ENCODE measurements at regions not wholly inside any gene's neighbourhood (a gene's known extent, or its start where the extent isn't known, plus 50 kb on each side); places are given as distances from the start of the nearest gene placed in this dataset.

DNA sequence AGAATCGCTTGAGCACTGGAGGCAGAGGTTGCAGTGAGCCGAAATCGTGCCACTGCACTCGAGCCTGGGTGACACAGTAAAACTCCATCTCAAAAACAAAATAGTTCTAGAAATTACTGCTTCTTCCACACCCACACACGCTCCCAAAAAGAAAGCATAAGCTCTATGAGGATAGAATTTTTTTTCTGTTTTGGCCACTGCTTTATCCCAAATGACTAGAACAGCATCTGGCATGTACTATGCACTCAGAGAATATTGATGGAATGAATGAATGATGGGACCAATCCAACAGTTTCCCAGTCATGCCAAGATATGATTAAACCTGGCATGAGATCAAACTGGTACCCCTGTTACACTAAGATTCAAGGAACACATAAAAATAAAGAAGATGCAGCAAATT, 455.4 kb upstream of the CHAC2 start:
- Mint-ChIP-seq H3K27me3 (no peaks in the 10 kb centered on the region), H3K27ac (no peak overlapping the region), H3K4me3 (ENCODE audit: low read depth) (no peak overlapping the region), H3K9me3 (ENCODE audit: low read depth) (no peaks in the 10 kb centered on the region), H3K36me3 (ENCODE audit: insufficient read depth) (no peaks in the 10 kb centered on the region), H3K4me1 (ENCODE audit: low read depth) (peaks cover 1% of the 10 kb centered on the region)
- TF ChIP-seq, protein P1, sequence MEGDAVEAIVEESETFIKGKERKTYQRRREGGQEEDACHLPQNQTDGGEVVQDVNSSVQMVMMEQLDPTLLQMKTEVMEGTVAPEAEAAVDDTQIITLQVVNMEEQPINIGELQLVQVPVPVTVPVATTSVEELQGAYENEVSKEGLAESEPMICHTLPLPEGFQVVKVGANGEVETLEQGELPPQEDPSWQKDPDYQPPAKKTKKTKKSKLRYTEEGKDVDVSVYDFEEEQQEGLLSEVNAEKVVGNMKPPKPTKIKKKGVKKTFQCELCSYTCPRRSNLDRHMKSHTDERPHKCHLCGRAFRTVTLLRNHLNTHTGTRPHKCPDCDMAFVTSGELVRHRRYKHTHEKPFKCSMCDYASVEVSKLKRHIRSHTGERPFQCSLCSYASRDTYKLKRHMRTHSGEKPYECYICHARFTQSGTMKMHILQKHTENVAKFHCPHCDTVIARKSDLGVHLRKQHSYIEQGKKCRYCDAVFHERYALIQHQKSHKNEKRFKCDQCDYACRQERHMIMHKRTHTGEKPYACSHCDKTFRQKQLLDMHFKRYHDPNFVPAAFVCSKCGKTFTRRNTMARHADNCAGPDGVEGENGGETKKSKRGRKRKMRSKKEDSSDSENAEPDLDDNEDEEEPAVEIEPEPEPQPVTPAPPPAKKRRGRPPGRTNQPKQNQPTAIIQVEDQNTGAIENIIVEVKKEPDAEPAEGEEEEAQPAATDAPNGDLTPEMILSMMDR (IDR thresholded peaks at IDR 0.05; ENCODE audit: unreplicated experiment), result no peak
- no peak for DNase-seq (ENCODE audit: low spot score, unreplicated experiment)

DNA sequence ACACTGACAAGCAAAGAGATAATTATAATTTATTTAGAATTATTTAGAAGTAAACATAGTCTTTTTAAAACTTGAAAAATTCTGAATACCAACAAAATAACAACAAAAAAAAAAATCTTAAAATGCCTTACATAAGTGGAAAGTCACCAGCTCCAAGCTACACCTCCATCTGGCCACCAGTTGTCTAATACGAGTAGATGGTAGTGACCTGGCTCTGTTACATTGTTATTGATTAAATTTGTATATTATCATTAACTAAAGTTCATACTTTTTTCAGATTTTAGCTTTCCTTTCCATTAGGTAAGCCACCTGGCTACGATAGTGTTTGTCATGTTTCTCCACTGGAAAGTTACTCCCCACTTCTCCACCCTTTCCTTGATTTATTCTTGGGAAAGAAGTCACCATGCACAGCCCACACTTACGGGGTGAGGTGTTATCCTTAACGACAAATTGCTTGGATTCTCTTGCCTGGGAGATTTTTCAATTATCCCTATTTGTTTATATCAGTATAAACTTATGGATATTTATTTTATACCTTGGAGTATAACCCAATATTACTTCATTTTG, 464.5 kb upstream of the CHAC2 start:
- Mint-ChIP-seq H3K36me3 (ENCODE audit: insufficient read depth) (no peaks in the 10 kb centered on the region), H3K4me1 (ENCODE audit: low read depth) (no peaks in the 10 kb centered on the region), H3K4me3 (ENCODE audit: low read depth) (no peak overlapping the region), H3K27ac (no peak overlapping the region), H3K9me3 (ENCODE audit: low read depth) (no peaks in the 10 kb centered on the region), H3K27me3 (no peaks in the 10 kb centered on the region)
- TF ChIP-seq, protein P1 (IDR thresholded peaks at IDR 0.05; ENCODE audit: unreplicated experiment), result no peak
- no peak for DNase-seq (ENCODE audit: low spot score, unreplicated experiment)

DNA sequence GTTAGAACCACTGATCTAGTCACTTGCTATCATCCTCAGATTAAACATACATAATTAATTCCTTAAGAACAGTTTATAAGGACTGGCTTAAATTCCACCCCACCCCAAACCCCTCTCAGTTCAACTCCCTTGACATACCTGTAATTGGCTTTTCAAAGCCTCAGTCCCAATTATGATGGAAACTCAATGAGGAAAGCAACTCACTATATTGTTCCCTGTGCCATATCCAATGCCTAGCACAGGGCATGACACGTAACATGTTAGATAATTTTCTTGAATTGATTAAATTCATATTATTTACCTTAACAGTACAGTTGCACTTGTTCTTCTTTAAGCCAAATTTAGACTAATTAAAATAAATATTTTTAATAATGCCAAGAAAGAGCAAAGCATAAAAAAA, 465.1 kb upstream of the CHAC2 start:
- no peak for DNase-seq (ENCODE audit: low spot score, unreplicated experiment)
- peak overlapping the region; percentile 10 for H3K27ac Mint-ChIP-seq
- no peaks in the 10 kb centered on the region for H3K9me3 Mint-ChIP-seq (ENCODE audit: low read depth)
- no peaks in the 10 kb centered on the region for H3K36me3 Mint-ChIP-seq (ENCODE audit: insufficient read depth)
- H3K4me1 Mint-ChIP-seq (ENCODE audit: low read depth), result no peaks in the 10 kb centered on the region
- TF ChIP-seq, protein P1 (IDR thresholded peaks at IDR 0.05; ENCODE audit: unreplicated experiment), result no peak
- no peaks in the 10 kb centered on the region for H3K27me3 Mint-ChIP-seq
- no peak overlapping the region for H3K4me3 Mint-ChIP-seq (ENCODE audit: low read depth)

DNA sequence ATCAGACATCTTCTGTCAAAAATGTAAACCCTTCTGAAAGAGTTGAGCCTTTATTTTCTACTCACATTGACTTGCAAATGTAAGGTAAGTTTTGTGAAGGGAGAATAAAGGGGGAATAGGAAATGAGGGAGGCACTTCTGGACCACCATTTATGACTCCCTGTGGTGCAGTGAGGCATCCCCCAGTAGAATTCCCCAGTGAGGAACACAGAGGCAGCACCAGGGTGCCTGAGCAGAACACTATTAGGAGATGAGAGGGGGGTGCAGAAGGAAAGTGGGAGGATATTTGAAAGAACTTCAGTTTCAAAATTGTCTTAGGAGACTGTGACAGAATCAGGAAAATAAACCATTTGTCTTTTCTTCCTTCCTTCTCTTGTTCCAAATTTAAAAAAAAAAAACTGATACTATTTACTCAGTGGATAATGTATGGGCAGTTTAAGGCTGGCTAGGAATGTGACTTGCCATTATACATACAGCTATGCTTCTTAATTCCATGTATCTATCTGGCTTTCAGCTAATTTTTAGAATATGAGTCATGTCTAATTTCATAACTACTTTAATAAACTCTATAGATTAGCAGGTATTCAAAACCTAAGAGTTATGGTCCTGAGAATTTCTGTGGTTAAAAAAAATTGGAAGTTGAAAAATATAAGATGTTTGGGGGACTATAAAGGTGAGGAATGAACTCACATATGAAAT, 478.1 kb upstream of the CHAC2 start:
- H3K9me3 Mint-ChIP-seq (ENCODE audit: low read depth), result peaks cover under 1% of the 10 kb centered on the region
- no peak overlapping the region for H3K27ac Mint-ChIP-seq
- H3K36me3 Mint-ChIP-seq (ENCODE audit: insufficient read depth), result no peaks in the 10 kb centered on the region
- no peaks in the 10 kb centered on the region for H3K27me3 Mint-ChIP-seq
- no peak overlapping the region for H3K4me3 Mint-ChIP-seq (ENCODE audit: low read depth)
- no peaks in the 10 kb centered on the region for H3K4me1 Mint-ChIP-seq (ENCODE audit: low read depth)
- TF ChIP-seq, protein P1 (IDR thresholded peaks at IDR 0.05; ENCODE audit: unreplicated experiment), result no peak
- no peak for DNase-seq (ENCODE audit: low spot score, unreplicated experiment)

DNA sequence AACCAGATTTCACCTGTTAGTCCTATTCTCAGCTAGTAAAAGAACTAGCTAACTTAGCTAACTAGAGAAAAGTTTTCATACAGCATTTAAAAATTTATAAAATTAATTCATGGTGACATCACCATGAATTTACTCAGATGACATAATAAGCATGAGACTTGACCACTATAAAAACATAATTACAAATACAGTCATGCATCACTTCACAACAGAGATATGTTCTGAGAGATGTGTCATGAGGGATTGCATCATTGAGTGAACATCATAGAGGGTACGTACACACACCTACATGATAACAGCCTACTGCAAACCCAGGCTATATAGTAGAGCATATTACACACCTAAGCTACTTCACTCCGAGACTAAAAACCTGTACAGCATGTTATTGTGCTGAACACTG, 481.3 kb upstream of the CHAC2 start:
- Mint-ChIP-seq H3K36me3 (ENCODE audit: insufficient read depth) (no peaks in the 10 kb centered on the region), H3K4me1 (ENCODE audit: low read depth) (peaks cover 6% of the 10 kb centered on the region), H3K27me3 (no peaks in the 10 kb centered on the region), H3K27ac (no peak overlapping the region), H3K4me3 (ENCODE audit: low read depth) (no peak overlapping the region), H3K9me3 (ENCODE audit: low read depth) (peaks cover 3% of the 10 kb centered on the region)
- TF ChIP-seq, protein P1 (IDR thresholded peaks at IDR 0.05; ENCODE audit: unreplicated experiment), result no peak
- no peak for DNase-seq (ENCODE audit: low spot score, unreplicated experiment)

Measured in progenitor cell of endocrine pancreas (in vitro differentiated cells).